Keratinocyte (primary cell): ENCODE measurements at regions not wholly inside any gene's neighbourhood (a gene's known extent, or its start where the extent isn't known, plus 50 kb on each side); places are given as distances from the start of the nearest gene placed in this dataset.

Source experiments
- DNase-seq: peaks from one replicate; pipeline ENCODE4 v3.0.0-alpha.2; 2011; ENCODE audit warnings: low read depth, missing footprints, low spot score
- FAIRE-seq: peaks from 2 replicates; lab custom pipeline; 2011; peaks lifted over from hg19 to GRCh38; lab: Jason Lieb, UNC
- H2AFZ ChIP-seq: 2 replicates; pipeline ENCODE4 v1.6.0; 2012; ENCODE audit warnings: low read length, control low read depth, inconsistent platforms; ENCODE audit not compliant: control insufficient read depth
- H3K27ac ChIP-seq: 2 replicates; pipeline ENCODE4 v1.5.1; 2011; ENCODE audit warnings: low read length; ENCODE audit not compliant: control insufficient read depth, insufficient read depth
- H3K27me3 ChIP-seq: 3 replicates; pipeline ENCODE4 v1.6.0; 2011; ENCODE audit warnings: low read length; ENCODE audit not compliant: control insufficient read depth, insufficient read depth; ENCODE audit errors: extremely low read depth
- H3K36me3 ChIP-seq, 2 experiments: 2 replicates in 1 of 2; 3 replicates in 1 of 2; pipeline ENCODE4 v1.5.1; 2011; ENCODE audit warnings: low read length in 2 of 2, mild to moderate bottlenecking in 1 of 2; ENCODE audit not compliant: control insufficient read depth in 2 of 2, insufficient read depth in 2 of 2; ENCODE audit errors: extremely low read depth in 1 of 2
- H3K4me1 ChIP-seq: 3 replicates; pipeline ENCODE4 v1.5.1; 2011; ENCODE audit warnings: low read length; ENCODE audit not compliant: control insufficient read depth, insufficient read depth; ENCODE audit errors: extremely low read depth
- H3K4me2 ChIP-seq: 3 replicates; pipeline ENCODE4 v1.6.0; 2011; ENCODE audit warnings: low read depth, low read length; ENCODE audit not compliant: control insufficient read depth, insufficient read depth; ENCODE audit errors: extremely low read depth
- H3K4me3 ChIP-seq, 3 experiments: fragments of 200-600 bp in 1 of 3; sonication (generic) in 1 of 3; 2 replicates in 2 of 3; 3 replicates in 1 of 3; pipeline ENCODE4 v1.5.1; 2011 to 2016; ENCODE audit warnings: low read length in 3 of 3, mild to moderate bottlenecking in 3 of 3, control low read depth in 2 of 3, inconsistent platforms in 1 of 3, low read depth in 1 of 3, mixed read lengths in 1 of 3, mixed run types in 1 of 3, moderate library complexity in 1 of 3; ENCODE audit not compliant: control insufficient read depth in 2 of 3, insufficient read depth in 2 of 3; ENCODE audit errors: extremely low read depth in 1 of 3
- H3K79me2 ChIP-seq: 2 replicates; pipeline ENCODE4 v1.6.0; 2012; ENCODE audit warnings: low read length; ENCODE audit not compliant: control insufficient read depth, insufficient read depth
- H3K9ac ChIP-seq: 3 replicates; pipeline ENCODE4 v1.6.0; 2011; ENCODE audit warnings: low read length; ENCODE audit not compliant: control insufficient read depth, insufficient read depth; ENCODE audit errors: extremely low read depth
- H3K9me1 ChIP-seq: 3 replicates; pipeline ENCODE4 v1.6.0; 2011; ENCODE audit warnings: low read length; ENCODE audit not compliant: control insufficient read depth, insufficient read depth; ENCODE audit errors: extremely low read depth
- H3K9me3 ChIP-seq: 2 replicates; pipeline ENCODE4 v1.5.1; 2012; ENCODE audit warnings: low read depth, low read length; ENCODE audit not compliant: control insufficient read depth
- H4K20me1 ChIP-seq: 3 replicates; pipeline ENCODE4 v1.6.0; 2011; ENCODE audit warnings: low read length; ENCODE audit not compliant: control insufficient read depth, insufficient read depth; ENCODE audit errors: extremely low read depth
- CTCF ChIP-seq, 3 experiments: IDR thresholded peaks in 1 of 3; conservative IDR thresholded peaks in 1 of 3; optimal IDR thresholded peaks in 1 of 3; 2 replicates in 2 of 3; 3 replicates in 1 of 3; pipeline versions ENCODE3 to v1.5.1; 2011; ENCODE audit warnings: low read length in 3 of 3, mild to moderate bottlenecking in 3 of 3, moderate library complexity in 2 of 3, control low read depth in 1 of 3, inconsistent platforms in 1 of 3; ENCODE audit not compliant: insufficient read depth in 2 of 3; ENCODE audit errors: extremely low read depth in 1 of 3
- EZH2 ChIP-seq: IDR thresholded peaks from one replicate; pipeline ENCODE4 v1.6.1; 2012; ENCODE audit warnings: inconsistent platforms, mild to moderate bottlenecking, low read length, moderate library complexity
- dilution Hi-C: fragments of 300-500 bp; cut with MboI; formaldehyde crosslinking; loops from one replicate; pipeline ENCODE4 v1.7.0; 2020; ENCODE audit warnings: low sequenced_read_pairs; ENCODE audit not compliant: extremely low pct_ligation_motif_present

GRCh38 chr10:128739930-128740329 is 613.7 kb upstream of the MKI67 start:
- Histone ChIP-seq H2AFZ (no peak overlapping the region), H3K79me2 (no peaks in the 10 kb centered on the region), H3K4me1 (no peaks in the 10 kb centered on the region), H3K36me3 (no peaks in the 10 kb centered on the region), H3K9me1 (no peaks in the 10 kb centered on the region), H3K9ac (no peak overlapping the region), H3K9me3 (peaks cover 2% of the 10 kb centered on the region), H3K4me3 (no peak overlapping the region), H4K20me1 (no peaks in the 10 kb centered on the region), H3K27me3 (no peaks in the 10 kb centered on the region), H3K27ac (no peak overlapping the region), H3K4me2 (no peak overlapping the region)
- DNase-seq (no peak), FAIRE-seq (no peak)
- TF ChIP-seq CTCF (optimal IDR thresholded peaks at IDR 0.05 in 1 of 3, IDR thresholded peaks at IDR 0.05 in 1 of 3, conservative IDR thresholded peaks at IDR 0.05 in 1 of 3; ENCODE audit: extremely low read depth in 1 of 3, insufficient read depth in 2 of 3, low read length in 3 of 3) (peak in 1 of 3 experiments; percentile 2), EZH2 (no peak)
- dilution Hi-C loops: no loop called here

- no peaks in the 10 kb centered on the region for H4K20me1 ChIP-seq
- no peaks in the 10 kb centered on the region for H3K4me1 ChIP-seq
- DNase-seq (no peak), FAIRE-seq (no peak)
- no peak overlapping the region for H3K4me2 ChIP-seq
- H3K27me3 ChIP-seq: no peaks in the 10 kb centered on the region
- H3K79me2 ChIP-seq: no peaks in the 10 kb centered on the region
- H3K36me3 ChIP-seq: no peaks in the 10 kb centered on the region
- H3K4me3 ChIP-seq: no peak overlapping the region
- dilution Hi-C loops: no loop called here
- peaks cover 2% of the 10 kb centered on the region for H3K9me3 ChIP-seq
- H3K27ac ChIP-seq: no peak overlapping the region
- H3K9ac ChIP-seq: no peak overlapping the region
- H3K9me1 ChIP-seq: no peaks in the 10 kb centered on the region
- TF ChIP-seq CTCF (optimal IDR thresholded peaks at IDR 0.05 in 1 of 3, IDR thresholded peaks at IDR 0.05 in 1 of 3, conservative IDR thresholded peaks at IDR 0.05 in 1 of 3; ENCODE audit: extremely low read depth in 1 of 3, insufficient read depth in 2 of 3, low read length in 3 of 3): no peak
- no peak for TF ChIP-seq EZH2
- H2AFZ ChIP-seq: no peak overlapping the region
Measured at GRCh38 chr10:128741180-128741579, 615.0 kb upstream of the MKI67 start.
